NCI-H345 treated with DMSO at 0.1 percent for 48 hours (cell line): ENCODE measurements at regions not wholly inside any gene's neighbourhood (a gene's known extent, or its start where the extent isn't known, plus 50 kb on each side); places are given as distances from the start of the nearest gene placed in this dataset.

Experiments
- DNase-seq: peaks from one replicate; lab custom pipeline; 2025; ENCODE audit not compliant: unreplicated experiment; lab: John Stamatoyannopoulos, UW

DNA sequence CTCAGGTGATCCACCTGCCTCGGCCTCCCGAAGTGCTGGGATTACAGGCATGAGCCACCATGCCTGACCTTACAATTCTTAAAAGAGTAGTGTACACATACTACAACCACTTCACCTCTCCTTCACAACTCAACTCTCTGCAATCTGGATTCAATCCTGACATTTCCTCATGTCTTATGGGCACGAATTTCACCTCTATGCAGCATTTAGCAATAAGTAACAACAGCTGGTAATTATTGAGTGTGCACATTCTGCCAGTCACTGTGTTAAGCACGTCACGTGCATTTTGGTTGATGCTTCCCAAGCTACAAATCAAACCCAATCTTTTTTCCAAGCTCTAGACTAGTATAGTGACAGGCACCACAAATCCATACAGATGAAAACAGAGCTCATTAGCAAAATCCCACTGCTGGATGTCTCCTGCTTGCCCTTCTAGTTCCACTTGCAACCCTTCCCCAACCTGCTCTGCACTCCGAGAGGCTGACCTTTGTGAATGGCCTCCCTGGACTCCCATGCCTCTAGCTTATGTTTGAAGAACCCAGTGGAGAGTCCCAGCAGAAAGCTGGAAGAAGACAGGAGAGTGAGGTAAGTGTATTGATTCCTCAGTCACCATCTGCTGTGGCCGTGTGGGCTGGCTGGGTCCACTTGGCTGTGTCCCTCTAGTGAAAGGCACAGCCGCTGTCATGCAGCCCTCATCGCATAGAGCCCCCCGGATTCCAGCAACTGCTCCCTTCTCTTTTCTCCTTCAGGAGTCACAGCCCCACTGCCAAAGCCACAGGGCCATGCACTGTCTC lies 176.5 kb downstream of the MEX3B start:
- no peak for DNase-seq

DNA sequence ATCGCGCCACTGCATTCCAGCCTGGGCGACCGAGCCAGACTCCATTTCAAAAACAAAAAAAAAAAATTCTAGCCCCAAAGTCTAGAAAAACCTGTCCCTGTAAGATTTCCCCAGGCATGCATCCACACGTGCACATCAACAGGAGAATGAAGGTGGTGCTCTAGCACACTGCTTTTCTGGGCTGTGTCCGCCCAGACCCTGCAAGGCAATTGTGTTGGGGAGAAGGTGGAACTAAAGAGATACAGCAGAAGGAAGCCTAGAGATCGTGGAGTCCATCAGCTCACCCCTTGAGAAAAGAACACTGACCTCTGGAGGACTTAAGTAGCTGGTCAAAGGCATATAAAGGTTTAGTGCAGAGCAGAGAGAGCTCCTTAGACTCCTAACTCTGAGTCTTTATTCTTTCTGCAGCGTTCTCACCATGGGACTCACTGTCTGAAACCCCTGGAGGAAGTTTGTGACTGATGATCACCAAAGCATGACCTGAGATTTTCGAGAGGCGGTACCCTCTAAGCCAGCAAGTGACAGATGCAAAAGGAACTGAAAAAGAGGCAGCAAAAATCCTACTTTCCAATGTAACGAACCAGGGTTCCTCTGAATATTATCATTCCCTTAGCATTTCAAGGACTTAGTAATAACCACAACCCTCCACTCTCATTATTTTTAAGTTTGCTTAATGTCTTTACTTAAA lies 179.8 kb downstream of the MEX3B start:
- DNase-seq = no peak

DNA sequence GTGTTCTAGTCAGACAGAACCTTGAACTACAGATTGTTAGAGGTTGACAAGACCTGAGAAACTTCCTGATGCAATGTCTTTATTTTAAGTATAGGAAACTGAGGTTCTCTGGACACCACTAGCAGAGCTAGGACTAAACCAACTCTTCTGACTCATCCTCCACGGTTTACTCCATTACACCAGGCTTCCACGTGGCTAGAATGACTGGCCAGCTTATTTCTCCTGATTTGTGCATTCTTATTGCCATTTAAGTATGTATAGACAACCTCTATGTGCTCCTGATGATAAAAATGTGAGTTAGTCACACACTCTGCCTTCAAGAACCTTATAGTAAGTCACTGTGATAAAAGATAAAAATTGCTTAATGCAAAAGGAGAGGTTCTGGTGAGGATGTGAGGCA lies 182.7 kb downstream of the MEX3B start:
- DNase-seq = no peak

DNA sequence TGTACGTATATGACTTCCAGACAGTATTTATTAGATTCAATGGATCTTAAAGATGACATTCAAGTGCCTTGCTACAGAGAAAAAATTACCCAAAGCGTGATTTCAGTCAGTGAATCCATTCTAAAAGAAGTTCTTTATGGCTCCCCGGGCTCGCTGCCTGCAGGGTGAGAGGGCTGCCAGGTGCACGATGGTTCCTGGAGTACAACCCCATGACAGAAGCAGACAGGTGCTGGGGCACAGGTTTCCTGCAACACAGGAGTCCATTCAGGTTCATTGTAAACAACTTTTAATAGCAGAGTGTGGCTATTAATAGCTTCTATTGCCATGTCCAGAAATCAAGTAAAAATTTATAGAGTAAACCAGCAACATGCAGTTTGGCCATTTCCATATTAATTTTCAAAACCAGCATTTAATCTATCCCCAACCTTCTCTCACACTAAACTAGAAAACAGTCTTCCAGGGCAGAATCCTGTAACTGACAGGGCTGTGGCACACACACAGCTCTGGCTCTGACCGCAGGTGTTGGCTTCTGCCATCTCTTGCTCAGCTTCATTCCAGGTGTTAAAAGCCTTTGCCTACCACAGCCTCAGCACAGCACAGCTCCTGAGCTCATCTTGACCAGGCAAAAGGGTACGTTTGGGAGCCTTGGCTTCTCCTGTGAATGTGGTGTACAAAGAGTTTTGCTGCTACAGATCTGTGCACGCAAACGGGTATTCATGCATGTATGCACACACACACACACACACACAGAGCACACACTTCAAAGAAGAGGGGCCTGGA lies 185.9 kb downstream of the MEX3B start:
- peak; percentile 63 for DNase-seq

DNA sequence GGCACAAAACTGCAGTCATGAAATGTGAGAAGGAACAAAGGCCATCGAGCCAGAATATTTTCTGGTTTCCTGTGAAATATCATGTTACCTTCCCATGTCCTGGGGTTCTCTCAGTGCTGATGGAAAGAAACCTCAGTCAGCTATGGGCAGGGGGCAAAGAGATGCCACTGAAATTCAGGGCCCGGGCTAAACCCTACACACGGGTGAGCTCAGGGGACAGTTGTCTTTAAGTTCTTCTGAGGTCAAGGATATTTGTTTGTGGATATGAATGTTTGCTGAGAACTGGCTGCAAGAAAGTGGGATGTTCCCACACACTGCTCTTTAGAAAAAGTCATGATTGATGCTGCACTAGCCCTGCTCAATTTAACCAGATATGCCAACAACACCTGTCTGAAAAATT lies 187.2 kb downstream of the MEX3B start:
- no peak for DNase-seq

DNA sequence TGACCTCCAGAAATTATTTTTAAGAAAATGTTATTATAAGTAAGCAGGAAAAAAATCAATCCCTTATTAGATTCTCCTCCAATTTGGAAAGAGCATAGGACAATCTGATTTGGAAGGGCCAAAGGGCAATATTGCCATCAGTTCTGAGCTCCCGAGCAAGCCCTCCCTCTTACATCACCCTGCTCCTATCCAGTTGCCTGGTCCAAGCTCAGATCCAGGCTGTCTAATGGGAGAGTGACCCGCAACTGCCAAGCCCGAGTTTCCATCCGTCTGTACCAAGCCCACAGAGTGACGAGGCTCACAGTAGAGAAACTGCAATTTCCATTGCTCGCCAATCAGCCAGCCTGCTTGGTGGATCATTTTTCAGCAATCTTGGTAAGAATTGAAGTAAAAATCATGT lies 187.7 kb downstream of the MEX3B start:
- DNase-seq = no peak

DNA sequence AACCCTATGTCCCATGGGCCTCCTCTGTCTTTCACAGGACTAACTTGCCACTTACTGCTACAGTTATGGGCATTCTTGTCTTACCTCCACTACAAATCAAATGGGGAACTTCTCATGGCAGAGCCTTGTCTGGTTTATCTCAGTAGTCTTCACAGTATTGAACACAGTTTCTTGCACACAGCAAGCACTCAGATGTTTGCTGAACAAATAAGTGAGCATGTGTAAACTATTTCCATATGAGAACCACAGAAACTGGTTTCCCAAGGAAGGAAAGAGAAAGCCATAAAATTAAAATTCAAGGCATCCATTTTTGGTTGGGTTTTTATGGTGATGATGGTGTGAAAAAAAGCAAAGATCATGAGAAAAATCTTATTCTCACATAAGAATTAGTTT lies 189.2 kb downstream of the MEX3B start:
- DNase-seq = no peak

DNA sequence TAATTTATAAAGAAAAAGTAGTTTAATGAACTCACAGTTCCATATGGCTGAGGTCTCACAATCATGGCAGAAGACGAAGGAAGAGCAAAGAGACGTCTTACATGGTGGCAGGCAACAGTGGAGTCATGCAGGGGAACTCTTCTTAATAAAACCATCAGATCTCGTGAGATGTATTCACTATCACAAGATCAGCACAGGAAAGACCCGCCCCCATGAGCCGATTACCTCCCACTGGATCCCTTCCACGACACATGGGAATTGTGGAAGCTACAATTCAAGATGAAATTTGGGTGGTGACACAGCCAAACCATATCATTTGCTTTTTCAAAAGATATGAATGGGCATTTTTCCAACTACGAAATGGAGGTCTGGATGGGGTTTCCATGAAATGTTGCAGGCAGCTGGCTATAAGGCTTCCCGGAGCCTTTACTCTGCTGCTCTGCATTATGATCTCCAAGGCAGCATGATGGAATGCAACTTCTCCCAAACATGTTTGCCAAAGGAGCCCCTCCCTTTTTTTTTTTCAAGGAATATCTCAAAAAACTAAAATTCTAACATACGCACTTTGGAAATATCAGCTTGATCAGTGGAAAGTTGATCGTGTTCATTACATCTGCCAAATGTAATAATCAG lies 189.7 kb downstream of the MEX3B start:
- no peak for DNase-seq

DNA sequence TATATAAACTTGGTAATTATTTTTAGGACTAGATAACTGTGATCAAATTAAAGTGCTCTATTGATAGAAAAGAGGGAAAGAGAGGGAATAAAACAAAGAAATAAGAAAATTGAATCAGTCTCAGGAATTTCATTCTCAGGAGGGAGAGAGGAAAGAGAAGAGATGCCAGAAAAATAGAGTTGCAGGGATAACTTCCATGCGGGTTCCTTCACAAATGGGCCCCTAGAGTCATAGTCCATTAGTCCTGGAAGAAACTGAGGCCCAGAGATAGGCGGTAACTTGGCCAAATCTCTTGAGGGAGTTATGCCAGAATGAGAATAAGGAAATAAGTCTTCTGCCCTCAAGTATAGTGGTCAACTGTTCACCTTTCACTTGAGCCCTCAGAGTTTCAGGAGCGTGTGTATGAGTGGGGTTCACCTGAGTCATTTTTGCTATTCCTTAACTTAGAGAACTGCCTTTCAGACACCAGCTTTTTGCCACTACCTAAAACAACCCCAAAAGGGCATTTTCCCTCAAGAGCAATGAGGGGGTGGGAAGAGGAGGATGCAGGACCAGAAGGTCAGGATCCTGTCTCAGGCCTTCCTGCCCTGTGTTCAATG lies 192.6 kb downstream of the MEX3B start:
- no peak for DNase-seq

DNA sequence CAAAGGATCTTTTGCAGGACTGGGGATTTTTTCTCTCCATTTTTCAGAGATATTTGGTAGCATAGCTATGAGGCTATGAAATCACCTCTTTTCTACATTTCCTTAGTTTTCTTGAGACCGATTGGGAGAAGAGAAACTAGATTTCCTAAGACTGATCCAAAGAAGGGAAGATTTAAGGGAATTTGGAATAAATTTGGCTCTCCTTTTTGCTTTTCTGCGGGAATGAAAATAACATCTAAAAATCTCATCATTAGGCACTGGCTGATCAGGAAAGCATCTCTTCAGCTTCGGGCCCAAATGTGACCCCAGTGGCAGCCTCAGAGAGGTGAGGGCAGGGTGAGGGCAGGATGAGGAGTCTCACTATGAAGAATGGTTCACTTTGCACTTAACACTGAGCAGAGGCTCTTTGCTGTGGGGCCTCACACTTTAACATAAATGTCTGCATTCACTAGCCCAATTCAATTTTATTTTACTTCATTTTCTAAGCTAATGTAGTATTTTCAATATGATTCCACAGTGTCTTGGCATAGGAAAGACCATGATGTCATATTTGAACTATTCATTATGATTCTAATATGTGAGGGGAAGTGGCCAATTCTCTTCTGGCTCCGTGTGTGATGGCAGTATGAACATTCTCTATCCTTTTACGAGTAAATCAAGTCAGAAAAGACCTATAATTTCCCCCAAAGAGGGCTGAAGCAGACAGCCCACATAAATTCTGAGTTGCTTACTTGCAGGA lies 193.2 kb downstream of the MEX3B start:
- DNase-seq = no peak

DNA sequence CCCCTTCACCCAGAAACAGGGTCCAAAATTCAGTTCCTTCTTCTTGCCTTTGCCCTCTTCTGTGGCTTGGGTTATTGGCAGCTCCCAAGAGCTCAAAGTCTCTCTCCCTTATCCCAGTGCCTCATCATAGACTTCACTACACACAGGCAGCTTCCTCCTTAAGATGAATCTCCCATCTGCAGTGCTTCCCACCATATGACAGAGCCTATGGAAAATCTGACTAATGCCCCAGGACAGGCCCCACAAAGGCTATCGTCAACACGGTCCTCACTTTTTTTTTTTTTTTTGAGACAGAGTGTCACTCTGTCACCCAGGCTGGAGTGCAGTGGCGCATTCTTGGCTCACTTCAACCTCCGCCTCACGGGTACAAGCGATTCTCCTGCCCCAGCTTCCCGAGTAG lies 194.1 kb downstream of the MEX3B start:
- no peak for DNase-seq

DNA sequence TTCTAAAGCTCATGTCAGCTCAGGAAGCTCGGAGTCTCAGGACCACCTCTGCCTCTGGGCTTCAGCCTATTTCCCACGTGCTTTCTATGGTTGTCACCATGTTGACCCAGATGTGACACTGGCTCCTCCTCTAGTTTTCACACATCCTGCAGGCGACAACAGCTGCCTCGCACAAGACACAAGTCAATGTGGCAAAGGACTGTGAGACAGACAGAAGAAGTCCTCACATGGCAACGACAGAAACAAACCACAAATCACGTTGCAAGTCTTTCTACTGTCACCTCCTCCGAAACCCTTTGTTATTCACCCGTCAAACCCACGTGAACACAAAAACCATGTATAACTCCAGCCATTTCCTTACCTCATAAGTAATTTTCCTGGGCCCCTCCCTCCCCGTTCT lies 194.5 kb downstream of the MEX3B start:
- no peak for DNase-seq

DNA sequence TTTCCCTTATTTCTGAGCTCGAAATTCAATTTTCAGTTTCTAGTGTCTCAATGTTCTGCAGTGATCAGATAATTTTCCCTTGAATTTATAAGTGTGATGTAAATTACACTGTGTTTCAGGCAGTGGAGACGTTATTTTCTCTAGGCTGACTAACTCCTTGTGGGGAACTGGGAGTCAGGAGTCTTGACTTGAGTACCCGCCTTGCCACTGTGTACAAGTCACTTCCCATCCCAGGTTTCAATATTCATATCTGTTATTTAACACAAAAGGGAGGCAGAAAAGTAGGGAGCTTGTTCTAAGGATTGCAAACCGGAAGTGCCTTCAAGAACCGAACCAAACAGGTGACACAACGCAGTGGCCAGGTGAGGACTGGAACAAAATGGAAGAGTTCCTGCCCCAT lies 196.5 kb downstream of the MEX3B start:
- DNase-seq = no peak

DNA sequence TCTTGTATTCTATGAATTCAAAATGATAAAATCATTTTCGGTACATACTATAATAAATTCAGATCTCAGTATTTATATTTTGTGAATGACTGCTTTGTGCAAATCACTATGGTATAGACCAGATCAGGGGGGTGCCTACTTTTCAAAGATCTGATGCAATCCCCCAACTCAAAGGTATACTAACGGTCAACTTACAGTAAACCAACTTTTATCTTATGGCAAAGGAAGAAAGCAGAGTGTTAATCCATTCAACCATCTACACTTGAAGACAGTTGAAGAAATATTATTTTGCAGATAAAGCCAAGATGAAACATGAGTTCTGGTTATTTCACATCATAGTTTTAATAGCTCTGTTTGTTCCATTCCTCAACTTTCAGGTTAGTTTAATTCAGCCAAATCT lies 197.1 kb downstream of the MEX3B start:
- no peak for DNase-seq

DNA sequence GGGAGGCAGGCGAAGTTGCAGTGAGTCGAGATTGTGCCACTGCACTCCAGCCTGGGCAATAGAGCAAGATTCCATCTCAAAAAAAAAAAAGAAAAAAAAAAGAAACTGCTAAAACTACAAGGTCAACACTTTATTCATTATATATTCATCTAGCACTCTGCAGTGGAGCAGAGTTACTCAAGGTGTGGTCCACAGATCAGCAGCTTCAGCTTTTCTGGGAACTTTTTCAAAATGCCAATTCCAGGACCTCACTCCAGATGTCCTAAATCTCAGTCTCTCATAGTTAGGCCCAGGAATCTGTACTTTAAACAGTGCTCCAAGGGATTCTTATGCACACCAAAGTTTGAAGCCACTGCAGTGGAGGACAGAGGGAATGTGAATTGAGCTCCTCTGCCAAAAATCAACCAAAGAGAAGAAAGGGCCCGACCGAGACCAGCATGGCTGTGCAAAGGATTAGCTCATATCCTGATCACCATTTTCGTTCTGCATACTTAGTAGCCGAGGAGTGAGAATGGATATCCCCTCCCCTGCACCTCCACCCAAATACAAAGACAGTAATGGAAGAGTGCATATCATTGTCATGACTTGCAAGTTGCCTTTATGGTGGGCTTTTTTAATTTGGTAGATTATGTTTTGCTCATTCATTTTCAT lies 201.9 kb downstream of the MEX3B start:
- DNase-seq = no peak

DNA sequence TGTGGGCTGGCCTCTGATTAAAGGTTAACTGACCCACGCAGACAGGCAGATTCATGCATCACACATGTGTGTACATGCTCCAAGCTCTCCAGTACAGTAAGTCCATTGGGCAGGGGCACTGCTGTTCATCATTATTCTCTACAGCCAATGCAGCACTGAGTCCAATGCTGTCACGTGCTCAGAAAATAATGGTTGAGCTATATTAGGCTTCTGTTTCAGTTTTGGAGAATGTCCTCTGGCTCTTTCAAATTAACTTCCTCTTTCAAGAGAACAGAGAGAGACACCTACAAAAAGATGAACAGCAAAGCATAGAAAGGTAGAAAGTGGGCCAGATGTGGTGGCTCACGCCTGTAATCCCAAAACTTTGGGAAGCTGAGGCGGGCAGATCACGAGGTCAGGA lies 202.6 kb downstream of the MEX3B start:
- DNase-seq = no peak

DNA sequence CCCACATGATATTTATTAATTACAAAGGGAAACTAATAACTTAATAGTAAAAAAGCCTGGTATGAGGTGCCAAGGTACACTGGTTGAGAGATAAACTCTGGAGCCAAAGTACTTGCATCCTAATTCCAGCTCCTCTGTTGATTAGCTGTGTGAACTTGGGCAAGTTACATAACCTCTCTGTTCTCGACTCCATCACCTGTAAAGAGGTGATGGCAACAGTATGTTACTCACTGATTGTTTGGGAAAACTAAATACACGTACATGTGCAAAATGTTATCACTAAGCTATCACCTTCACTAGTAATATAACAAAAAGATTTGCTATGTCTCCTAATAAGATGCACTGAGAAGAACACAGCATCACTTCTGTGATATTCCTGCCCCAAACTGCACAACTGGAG lies 206.4 kb downstream of the MEX3B start:
- DNase-seq = no peak

DNA sequence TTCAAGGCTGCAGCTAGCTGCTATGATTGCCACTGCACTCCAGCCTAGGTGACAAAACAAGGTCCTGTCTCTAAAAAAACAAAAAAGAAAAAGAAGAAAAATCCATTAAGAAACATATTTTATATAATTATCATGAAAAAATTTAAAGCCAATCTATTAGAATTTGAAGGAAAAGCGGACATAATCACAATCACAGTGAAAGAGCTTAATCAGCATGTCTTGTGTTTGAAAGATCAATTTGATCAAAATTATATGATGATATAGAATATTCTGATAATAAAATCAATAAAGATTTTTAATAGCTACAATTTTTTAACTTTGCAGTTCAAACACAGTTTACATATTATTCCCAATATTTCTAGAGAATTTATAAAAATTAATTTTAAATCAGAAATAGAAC lies 210.1 kb downstream of the MEX3B start:
- no peak for DNase-seq

DNA sequence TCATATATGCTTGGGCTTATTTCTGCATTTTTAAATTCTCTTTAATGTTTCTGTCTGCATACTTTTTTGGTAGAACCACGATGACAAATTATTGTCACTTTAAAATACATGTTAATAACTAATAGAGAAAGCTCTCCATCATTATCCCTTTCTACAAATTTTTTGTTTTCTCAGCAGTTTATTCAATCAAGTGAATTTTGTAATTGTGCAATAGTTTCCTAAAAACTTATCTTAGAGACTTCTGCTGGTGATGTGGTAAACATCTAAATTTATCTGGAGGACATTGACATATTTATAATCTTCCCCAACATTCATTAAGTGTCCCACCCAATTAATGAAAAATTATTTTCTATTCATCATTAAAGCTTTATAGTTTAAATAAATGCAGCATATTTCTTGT lies 215.3 kb downstream of the MEX3B start:
- no peak for DNase-seq

DNA sequence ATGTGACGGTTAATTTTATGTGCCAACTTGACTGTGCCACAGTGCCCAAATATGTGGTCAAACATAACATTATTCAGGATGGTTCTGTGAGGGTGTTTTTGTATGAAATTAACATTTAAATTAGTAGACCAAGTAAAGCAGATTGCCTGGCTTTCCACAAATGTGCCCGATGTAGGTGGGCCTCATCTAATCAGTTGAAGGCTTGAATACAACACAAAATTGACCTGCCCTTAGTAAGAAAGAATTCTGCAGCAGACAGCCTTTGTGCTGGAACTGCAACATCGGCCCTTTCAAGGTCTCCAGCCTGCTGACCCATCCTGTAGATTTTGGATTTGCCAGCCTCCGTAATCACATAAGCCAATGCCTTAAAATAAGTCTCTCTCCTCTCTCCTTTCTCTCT lies 215.9 kb downstream of the MEX3B start:
- no peak for DNase-seq
